H1 (cell line): ENCODE measurements at regions not wholly inside any gene's neighbourhood (a gene's known extent, or its start where the extent isn't known, plus 50 kb on each side); places are given as distances from the start of the nearest gene placed in this dataset.

ENCODE experiments used
- ATF3 ChIP-seq: IDR thresholded peaks from 2 replicates; pipeline ENCODE4 v1.6.1; 2011; ENCODE audit warnings: low read depth, mild to moderate bottlenecking, low read length; ENCODE audit not compliant: insufficient read depth
- E2F6 ChIP-seq: IDR thresholded peaks from 2 replicates; pipeline ENCODE4 v1.6.1; 2012; ENCODE audit warnings: inconsistent platforms
- EP300 ChIP-seq, 2 experiments: IDR thresholded peaks; 1 replicate in 1 of 2; 2 replicates in 1 of 2; pipeline ENCODE4 v1.6.1; 2011 to 2012; ENCODE audit warnings: low read depth in 2 of 2, low read length in 2 of 2, mild to moderate bottlenecking in 2 of 2, borderline replicate concordance in 1 of 2, inconsistent platforms in 1 of 2, moderate library complexity in 1 of 2
- JUND ChIP-seq: IDR thresholded peaks from 2 replicates; pipeline ENCODE4 v1.6.1; 2011; ENCODE audit warnings: mild to moderate bottlenecking, improper control_type of control experiment, low read length
- MAX ChIP-seq: IDR thresholded peaks from 2 replicates; pipeline ENCODE4 v1.6.1; 2012; ENCODE audit warnings: inconsistent platforms
- POLR2A ChIP-seq, 2 experiments: IDR thresholded peaks; 1 replicate in 1 of 2; 2 replicates in 1 of 2; pipeline ENCODE4 v1.6.1; 2011; ENCODE audit warnings: low read depth in 2 of 2, low read length in 2 of 2, mild to moderate bottlenecking in 2 of 2; ENCODE audit errors: control extremely low read depth in 1 of 2
- SIRT6 ChIP-seq: IDR thresholded peaks from one replicate; pipeline ENCODE4 v1.7.1; 2012; ENCODE audit warnings: low read length, inconsistent platforms
- SP4 ChIP-seq: IDR thresholded peaks from 2 replicates; pipeline ENCODE4 v1.6.1; 2012; ENCODE audit warnings: low read length, inconsistent platforms

GRCh38 chr10:121316432-121316831 lies 281.8 kb downstream of the FGFR2 start (continued):
- TF ChIP-seq ATF3 (no peak), JUND (no peak), SP4 (no peak), EP300 (IDR thresholded peaks at IDR 0.05; ENCODE audit: borderline replicate concordance in 1 of 2, low read depth in 2 of 2, low read length in 2 of 2) (no peak), POLR2A (IDR thresholded peaks at IDR 0.05; ENCODE audit: control extremely low read depth in 1 of 2, low read depth in 2 of 2, low read length in 2 of 2) (no peak), MAX (no peak), E2F6 (no peak), SIRT6 (no peak)
